K562 (cell line): ENCODE measurements at regions not wholly inside any gene's neighbourhood (a gene's known extent, or its start where the extent isn't known, plus 50 kb on each side); places are given as distances from the start of the nearest gene placed in this dataset.

ENCODE experiments used
- ATAC-seq: fragments of 200-7000 bp; cut with Tn5 transposase; 3 replicates; pipeline ENCODE4 v1.9.1; 2020; ENCODE audit warnings: moderate library complexity
- BruUV-seq: library from RNA; stranded (reverse); fragments of 400-500 nt; replicated peaks from 2 replicates; lab custom pipeline; 2021; lab: Mats Ljungman, UMichigan
- CTCF ChIA-PET: fragments of 300-600 bp; formaldehyde crosslinking; extraction: SDS; loops from one replicate; lab custom pipeline; 2021; ENCODE audit warnings: low intra/inter-chr PET ratio; lab: Yijun Ruan, JAX
- POLR2A ChIA-PET: fragments of 300-600, 350-650 bp; sonication (Branson Sonifier 250); formaldehyde crosslinking; extraction: SDS; loops from one replicate; lab custom pipeline; 2021; ENCODE audit warnings: antibody characterized with exemption, inconsistent platforms; lab: Yijun Ruan, JAX
- DNase-seq, 4 experiments: peaks; one replicate each; pipeline versions ENCODE4 v3.0.0 to v3.0.0-alpha.2; 2011 to 2018; ENCODE audit warnings: low spot score in 3 of 4, mixed read lengths in 3 of 4; ENCODE audit errors: extremely low read depth in 1 of 4
- FAIRE-seq: peaks from 2 replicates; lab custom pipeline; 2011; peaks lifted over from hg19 to GRCh38; lab: Jason Lieb, UNC
- H2AFZ ChIP-seq: 2 replicates; pipeline ENCODE4 v1.6.0; 2011; ENCODE audit warnings: low read depth, low read length, control low read depth, inconsistent platforms
- H3K27ac ChIP-seq: fragments of 200-600 bp; 3 replicates; pipeline ENCODE4 v1.8.0; 2011; ENCODE audit warnings: low read depth, mild to moderate bottlenecking, control low read depth, inconsistent platforms, low read length, moderate library complexity, mixed read lengths; ENCODE audit errors: extremely low read depth
- H3K27me3 ChIP-seq, 2 experiments: fragments of 300-600 bp in 1 of 2; 2 replicates in 1 of 2; 3 replicates in 1 of 2; pipeline versions ENCODE4 v1.6.0 to v1.8.0; 2011; ENCODE audit warnings: inconsistent platforms in 2 of 2, low read length in 2 of 2, mild to moderate bottlenecking in 1 of 2, mixed read lengths in 1 of 2, moderate library complexity in 1 of 2; ENCODE audit not compliant: control insufficient read depth in 2 of 2, insufficient read depth in 2 of 2
- H3K36me3 ChIP-seq: fragments of 300-600 bp; 3 replicates; pipeline ENCODE4 v1.8.0; 2011; ENCODE audit warnings: mild to moderate bottlenecking, low read length, inconsistent platforms; ENCODE audit not compliant: control insufficient read depth, insufficient read depth
- H3K4me1 ChIP-seq, 2 experiments: fragments of 200-600 bp in 1 of 2; replicated peaks in 1 of 2; 2 replicates in 1 of 2; 3 replicates in 1 of 2; pipeline versions ENCODE4 v1.5.1 to v1.8.0; 2011; ENCODE audit warnings: inconsistent platforms in 2 of 2, low read length in 2 of 2, mild to moderate bottlenecking in 1 of 2, mixed read lengths in 1 of 2, moderate library complexity in 1 of 2; ENCODE audit not compliant: control insufficient read depth in 2 of 2, insufficient read depth in 2 of 2
- H3K4me2 ChIP-seq: 2 replicates; pipeline ENCODE4 v1.6.1; 2011; ENCODE audit warnings: low read length, control low read depth, inconsistent platforms, mixed read lengths; ENCODE audit not compliant: insufficient read depth
- H3K4me3 ChIP-seq: fragments of 200-600 bp; sonication (generic), shearing (Covaris generic); 2 replicates; pipeline ENCODE4 v1.5.1; 2016; ENCODE audit warnings: control low read depth, inconsistent platforms
- H3K79me2 ChIP-seq: fragments of 200-600 bp; 3 replicates; pipeline ENCODE4 v1.8.0; 2011; ENCODE audit warnings: low read length, inconsistent platforms; ENCODE audit not compliant: control insufficient read depth, insufficient read depth
- H3K9ac ChIP-seq, 2 experiments: 2 replicates each; pipeline versions ENCODE4 v1.6.0 to v1.6.1; 2011; ENCODE audit warnings: low read depth in 2 of 2, low read length in 2 of 2, control low read depth in 1 of 2, inconsistent platforms in 1 of 2, mild to moderate bottlenecking in 1 of 2, mixed read lengths in 1 of 2; ENCODE audit not compliant: insufficient read depth in 1 of 2
- H3K9me1 ChIP-seq: one replicate; pipeline ENCODE4 v1.6.0; 2011; ENCODE audit warnings: inconsistent platforms, mild to moderate bottlenecking, low read length, moderate library complexity; ENCODE audit not compliant: control insufficient read depth, insufficient read depth
- H3K9me3 ChIP-seq: replicated peaks from 2 replicates; pipeline ENCODE4 v1.5.1; 2011; ENCODE audit warnings: low read depth, low read length, inconsistent platforms; ENCODE audit not compliant: control insufficient read depth, insufficient read depth
- H4K20me1 ChIP-seq: replicated peaks from 2 replicates; pipeline ENCODE4 v1.6.1; 2011; ENCODE audit warnings: low read length, inconsistent platforms, mixed read lengths; ENCODE audit not compliant: control insufficient read depth, insufficient read depth
- ETV5 ChIP-seq: sonication (generic); formaldehyde crosslinking; IDR thresholded peaks from 2 replicates; pipeline ENCODE4 v1.4.0; 2020; ENCODE audit warnings: low read depth, mild to moderate bottlenecking, missing genetic modification reagents
- FIP1L1 ChIP-seq: fragments of 200-400 bp; formaldehyde crosslinking; IDR thresholded peaks from 2 replicates; pipeline ENCODE4 v1.6.1; 2018; ENCODE audit warnings: mild to moderate bottlenecking, low read depth, low read length; ENCODE audit not compliant: poor library complexity, severe bottlenecking
- PHTF2 ChIP-seq: fragments of 250-450 bp; sonication (Bioruptor Pico); IDR thresholded peaks from 2 replicates; pipeline ENCODE4 v1.5.0; 2021; ENCODE audit warnings: mild to moderate bottlenecking
- RAD51 ChIP-seq: fragments of 450-650 bp; IDR thresholded peaks from 2 replicates; pipeline ENCODE4 v1.7.1; 2016; ENCODE audit warnings: low read depth, mild to moderate bottlenecking, borderline replicate concordance
- SIN3A ChIP-seq, 2 experiments: fragments of 150-350 bp in 1 of 2; IDR thresholded peaks; 2 replicates each; pipeline ENCODE4 v1.6.1; 2011 to 2016; ENCODE audit warnings: borderline replicate concordance in 2 of 2, low read depth in 2 of 2, low read length in 2 of 2, mild to moderate bottlenecking in 2 of 2, moderate library complexity in 2 of 2; ENCODE audit not compliant: control insufficient read depth in 1 of 2
- SRSF3 ChIP-seq: fragments of 200-400 bp; formaldehyde crosslinking; IDR thresholded peaks from 2 replicates; pipeline ENCODE4 v1.6.1; 2016; ENCODE audit warnings: mild to moderate bottlenecking, low read length, moderate library complexity; ENCODE audit not compliant: insufficient read depth
- TRIM28 ChIP-seq: fragments of 450-650 bp; IDR thresholded peaks from 2 replicates; pipeline ENCODE4 v1.6.1; 2017
- ZNF24 ChIP-seq: fragments of 450-650 bp; IDR thresholded peaks from 2 replicates; pipeline ENCODE4 v1.6.1; 2016
- ZNF57 ChIP-seq: fragments of 450-650 bp; formaldehyde crosslinking; IDR thresholded peaks from 2 replicates; pipeline ENCODE4 v1.4.0; 2020; ENCODE audit warnings: mild to moderate bottlenecking, moderate library complexity
- WGBS: fragments of 100-300 bp; shearing (Covaris generic); methylation state at CpG from one replicate; pipeline ENCODE4 v1.1.6; 2016; ENCODE audit warnings: low coverage, mixed read lengths; ENCODE audit not compliant: insufficient coverage; ENCODE audit errors: missing lambda C conversion rate; 5-methylcytosine and 5-hydroxymethylcytosine counted together
- in situ Hi-C: fragments of 300-500 bp; cut with MboI; formaldehyde crosslinking; loops from 4 replicates; pipeline ENCODE4 v1.15.0; 2018; ENCODE audit warnings: inconsistent platforms, mixed read lengths
- intact Hi-C: fragments of 100-400 bp; cut with micrococcal nuclease; formaldehyde crosslinking; loops from 2 replicates; pipeline ENCODE4 v1.14.2; 2022
- TF ChIP-seq, protein P1 (sequence below), 2 experiments: fragments of 150-350 bp in 1 of 2; IDR thresholded peaks; 2 replicates each; pipeline ENCODE4 v1.6.1; 2012 to 2016; ENCODE audit warnings: low read depth in 2 of 2, low read length in 2 of 2, mild to moderate bottlenecking in 1 of 2, moderate library complexity in 1 of 2
- TF ChIP-seq, protein P2 (sequence below): IDR thresholded peaks from 2 replicates; pipeline ENCODE4 v1.6.1; 2011; ENCODE audit warnings: borderline replicate concordance, low read depth, mild to moderate bottlenecking, moderate library complexity, low read length; ENCODE audit not compliant: insufficient read depth, poor library complexity, severe bottlenecking
- TF ChIP-seq, protein P3 (sequence below), 2 experiments: IDR thresholded peaks; 2 replicates each; pipeline ENCODE4 v1.6.1; 2012; ENCODE audit warnings: improper control_type of control experiment in 2 of 2, low read depth in 2 of 2, low read length in 2 of 2, borderline replicate concordance in 1 of 2

DNA sequence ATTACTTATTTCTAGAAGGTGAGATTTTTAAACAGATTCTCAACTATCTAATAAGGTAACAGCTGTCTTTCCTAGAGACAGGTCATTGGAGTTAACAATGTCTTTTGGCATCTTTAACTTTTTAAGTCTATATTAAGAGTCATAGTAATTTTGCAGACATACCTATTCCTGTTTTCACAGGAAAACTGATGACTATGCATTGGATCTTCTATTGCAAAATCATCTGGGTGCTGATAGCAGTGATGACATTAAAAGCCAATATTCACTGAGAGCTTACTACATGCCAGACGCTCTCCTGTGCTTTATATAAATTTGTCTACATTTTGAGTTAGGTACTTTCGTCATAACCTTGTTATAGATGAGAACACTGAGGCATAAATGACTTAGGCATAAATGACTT lies 462.4 kb upstream of the MARCKS start:
- Histone ChIP-seq H3K27me3 (no peaks in the 10 kb centered on the region; a peak in 1 of 5 replicates), H3K4me3 (no peak overlapping the region), H3K4me2 (no peak overlapping the region), H3K79me2 (no peaks in the 10 kb centered on the region), H3K9me3 (no peaks in the 10 kb centered on the region), H3K9me1 (no peaks in the 10 kb centered on the region), H2AFZ (no peak overlapping the region), H3K9ac (no peak overlapping the region), H4K20me1 (no peaks in the 10 kb centered on the region), H3K4me1 (no peaks in the 10 kb centered on the region), H3K36me3 (no peaks in the 10 kb centered on the region), H3K27ac (no peak overlapping the region)
- in situ Hi-C loops (no loop called here), intact Hi-C loops (no loop called here)
- ChIA-PET CTCF (no interaction called here), POLR2A (no interaction called here)
- ATAC-seq = no peak
- no TSS peak for BruUV-seq
- no peak for DNase-seq
- WGBS = 4% methylated on average over 2 of the region's 2 CpGs
- TF ChIP-seq TRIM28 (no peak), PHTF2 (CRISPR knock-in tag) (no peak), ZNF24 (no peak), ZNF57 (CRISPR knock-in tag) (no peak), FIP1L1 (no peak), ETV5 (CRISPR knock-in tag) (no peak), SIN3A (IDR thresholded peaks at IDR 0.05; ENCODE audit: borderline replicate concordance in 2 of 2, control insufficient read depth in 1 of 2, low read depth in 2 of 2, low read length in 2 of 2) (no peak), RAD51 (no peak), SRSF3 (no peak)
- TF ChIP-seq, protein P1, sequence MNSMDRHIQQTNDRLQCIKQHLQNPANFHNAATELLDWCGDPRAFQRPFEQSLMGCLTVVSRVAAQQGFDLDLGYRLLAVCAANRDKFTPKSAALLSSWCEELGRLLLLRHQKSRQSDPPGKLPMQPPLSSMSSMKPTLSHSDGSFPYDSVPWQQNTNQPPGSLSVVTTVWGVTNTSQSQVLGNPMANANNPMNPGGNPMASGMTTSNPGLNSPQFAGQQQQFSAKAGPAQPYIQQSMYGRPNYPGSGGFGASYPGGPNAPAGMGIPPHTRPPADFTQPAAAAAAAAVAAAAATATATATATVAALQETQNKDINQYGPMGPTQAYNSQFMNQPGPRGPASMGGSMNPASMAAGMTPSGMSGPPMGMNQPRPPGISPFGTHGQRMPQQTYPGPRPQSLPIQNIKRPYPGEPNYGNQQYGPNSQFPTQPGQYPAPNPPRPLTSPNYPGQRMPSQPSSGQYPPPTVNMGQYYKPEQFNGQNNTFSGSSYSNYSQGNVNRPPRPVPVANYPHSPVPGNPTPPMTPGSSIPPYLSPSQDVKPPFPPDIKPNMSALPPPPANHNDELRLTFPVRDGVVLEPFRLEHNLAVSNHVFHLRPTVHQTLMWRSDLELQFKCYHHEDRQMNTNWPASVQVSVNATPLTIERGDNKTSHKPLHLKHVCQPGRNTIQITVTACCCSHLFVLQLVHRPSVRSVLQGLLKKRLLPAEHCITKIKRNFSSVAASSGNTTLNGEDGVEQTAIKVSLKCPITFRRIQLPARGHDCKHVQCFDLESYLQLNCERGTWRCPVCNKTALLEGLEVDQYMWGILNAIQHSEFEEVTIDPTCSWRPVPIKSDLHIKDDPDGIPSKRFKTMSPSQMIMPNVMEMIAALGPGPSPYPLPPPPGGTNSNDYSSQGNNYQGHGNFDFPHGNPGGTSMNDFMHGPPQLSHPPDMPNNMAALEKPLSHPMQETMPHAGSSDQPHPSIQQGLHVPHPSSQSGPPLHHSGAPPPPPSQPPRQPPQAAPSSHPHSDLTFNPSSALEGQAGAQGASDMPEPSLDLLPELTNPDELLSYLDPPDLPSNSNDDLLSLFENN (IDR thresholded peaks at IDR 0.05; ENCODE audit: low read depth in 2 of 2, low read length in 2 of 2) = no peak
- TF ChIP-seq, protein P2, sequence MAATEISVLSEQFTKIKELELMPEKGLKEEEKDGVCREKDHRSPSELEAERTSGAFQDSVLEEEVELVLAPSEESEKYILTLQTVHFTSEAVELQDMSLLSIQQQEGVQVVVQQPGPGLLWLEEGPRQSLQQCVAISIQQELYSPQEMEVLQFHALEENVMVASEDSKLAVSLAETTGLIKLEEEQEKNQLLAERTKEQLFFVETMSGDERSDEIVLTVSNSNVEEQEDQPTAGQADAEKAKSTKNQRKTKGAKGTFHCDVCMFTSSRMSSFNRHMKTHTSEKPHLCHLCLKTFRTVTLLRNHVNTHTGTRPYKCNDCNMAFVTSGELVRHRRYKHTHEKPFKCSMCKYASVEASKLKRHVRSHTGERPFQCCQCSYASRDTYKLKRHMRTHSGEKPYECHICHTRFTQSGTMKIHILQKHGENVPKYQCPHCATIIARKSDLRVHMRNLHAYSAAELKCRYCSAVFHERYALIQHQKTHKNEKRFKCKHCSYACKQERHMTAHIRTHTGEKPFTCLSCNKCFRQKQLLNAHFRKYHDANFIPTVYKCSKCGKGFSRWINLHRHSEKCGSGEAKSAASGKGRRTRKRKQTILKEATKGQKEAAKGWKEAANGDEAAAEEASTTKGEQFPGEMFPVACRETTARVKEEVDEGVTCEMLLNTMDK = no peak
- TF ChIP-seq, protein P3, sequence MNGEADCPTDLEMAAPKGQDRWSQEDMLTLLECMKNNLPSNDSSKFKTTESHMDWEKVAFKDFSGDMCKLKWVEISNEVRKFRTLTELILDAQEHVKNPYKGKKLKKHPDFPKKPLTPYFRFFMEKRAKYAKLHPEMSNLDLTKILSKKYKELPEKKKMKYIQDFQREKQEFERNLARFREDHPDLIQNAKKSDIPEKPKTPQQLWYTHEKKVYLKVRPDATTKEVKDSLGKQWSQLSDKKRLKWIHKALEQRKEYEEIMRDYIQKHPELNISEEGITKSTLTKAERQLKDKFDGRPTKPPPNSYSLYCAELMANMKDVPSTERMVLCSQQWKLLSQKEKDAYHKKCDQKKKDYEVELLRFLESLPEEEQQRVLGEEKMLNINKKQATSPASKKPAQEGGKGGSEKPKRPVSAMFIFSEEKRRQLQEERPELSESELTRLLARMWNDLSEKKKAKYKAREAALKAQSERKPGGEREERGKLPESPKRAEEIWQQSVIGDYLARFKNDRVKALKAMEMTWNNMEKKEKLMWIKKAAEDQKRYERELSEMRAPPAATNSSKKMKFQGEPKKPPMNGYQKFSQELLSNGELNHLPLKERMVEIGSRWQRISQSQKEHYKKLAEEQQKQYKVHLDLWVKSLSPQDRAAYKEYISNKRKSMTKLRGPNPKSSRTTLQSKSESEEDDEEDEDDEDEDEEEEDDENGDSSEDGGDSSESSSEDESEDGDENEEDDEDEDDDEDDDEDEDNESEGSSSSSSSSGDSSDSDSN (IDR thresholded peaks at IDR 0.05; ENCODE audit: borderline replicate concordance in 1 of 2, low read depth in 2 of 2, low read length in 2 of 2) = no peak
- FAIRE-seq = no peak
